Kidney epithelial cell (primary cell): ENCODE measurements at regions not wholly inside any gene's neighbourhood (a gene's known extent, or its start where the extent isn't known, plus 50 kb on each side); places are given as distances from the start of the nearest gene placed in this dataset.

Experiments
- DNase-seq: peaks from one replicate; pipeline ENCODE4 v3.0.0-alpha.2; 2010; ENCODE audit warnings: low read depth
- H3K27me3 ChIP-seq: 2 replicates; pipeline ENCODE4 v1.6.0; 2011; ENCODE audit warnings: low read length; ENCODE audit not compliant: control insufficient read depth, insufficient read depth
- H3K36me3 ChIP-seq: 2 replicates; pipeline ENCODE4 v1.5.1; 2011; ENCODE audit warnings: low read length; ENCODE audit not compliant: control insufficient read depth, insufficient read depth
- H3K4me3 ChIP-seq: 2 replicates; pipeline ENCODE4 v1.5.1; 2011; ENCODE audit warnings: low read depth, mild to moderate bottlenecking, control low read depth, low read length
- TF ChIP-seq, protein P1 (sequence below): IDR thresholded peaks from 2 replicates; pipeline ENCODE4 v1.5.1; 2011; ENCODE audit warnings: mild to moderate bottlenecking, moderate library complexity, low read length, control low read depth, inconsistent platforms; ENCODE audit not compliant: insufficient read depth, poor library complexity, severe bottlenecking

DNA sequence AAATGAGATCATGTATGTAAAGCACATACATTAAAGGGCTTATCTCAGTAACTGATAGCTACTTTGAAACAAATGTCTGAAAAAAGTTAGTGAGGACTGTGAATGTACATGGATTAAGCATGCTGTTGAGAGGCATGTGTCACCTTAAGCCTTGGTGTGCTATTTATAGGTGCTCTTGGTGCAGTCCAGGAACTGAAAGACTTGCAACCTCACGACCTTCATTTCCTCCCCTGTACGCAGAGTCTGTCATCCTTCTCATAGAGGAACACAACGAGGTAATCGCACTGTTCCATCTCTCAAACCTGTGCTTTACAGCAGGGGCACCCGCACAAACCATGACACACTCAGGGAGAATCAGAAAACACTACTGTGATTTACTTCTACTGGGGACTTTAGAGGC, 65.6 kb downstream of the UFM1 start:
- Histone ChIP-seq H3K36me3 (no peaks in the 10 kb centered on the region), H3K4me3 (no peak overlapping the region), H3K27me3 (no peaks in the 10 kb centered on the region)
- no peak for DNase-seq
- TF ChIP-seq, protein P1, sequence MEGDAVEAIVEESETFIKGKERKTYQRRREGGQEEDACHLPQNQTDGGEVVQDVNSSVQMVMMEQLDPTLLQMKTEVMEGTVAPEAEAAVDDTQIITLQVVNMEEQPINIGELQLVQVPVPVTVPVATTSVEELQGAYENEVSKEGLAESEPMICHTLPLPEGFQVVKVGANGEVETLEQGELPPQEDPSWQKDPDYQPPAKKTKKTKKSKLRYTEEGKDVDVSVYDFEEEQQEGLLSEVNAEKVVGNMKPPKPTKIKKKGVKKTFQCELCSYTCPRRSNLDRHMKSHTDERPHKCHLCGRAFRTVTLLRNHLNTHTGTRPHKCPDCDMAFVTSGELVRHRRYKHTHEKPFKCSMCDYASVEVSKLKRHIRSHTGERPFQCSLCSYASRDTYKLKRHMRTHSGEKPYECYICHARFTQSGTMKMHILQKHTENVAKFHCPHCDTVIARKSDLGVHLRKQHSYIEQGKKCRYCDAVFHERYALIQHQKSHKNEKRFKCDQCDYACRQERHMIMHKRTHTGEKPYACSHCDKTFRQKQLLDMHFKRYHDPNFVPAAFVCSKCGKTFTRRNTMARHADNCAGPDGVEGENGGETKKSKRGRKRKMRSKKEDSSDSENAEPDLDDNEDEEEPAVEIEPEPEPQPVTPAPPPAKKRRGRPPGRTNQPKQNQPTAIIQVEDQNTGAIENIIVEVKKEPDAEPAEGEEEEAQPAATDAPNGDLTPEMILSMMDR: no peak

- Histone ChIP-seq H3K4me3 (no peak overlapping the region), H3K36me3 (no peaks in the 10 kb centered on the region), H3K27me3 (no peaks in the 10 kb centered on the region)
- TF ChIP-seq, protein P1: no peak
- DNase-seq: no peak
Observed at GRCh38 chr13:38417241-38417640, 67.6 kb downstream of the UFM1 start.

GRCh38 chr13:38417727-38418126, 68.1 kb downstream of the UFM1 start:
- H3K27me3 ChIP-seq: no peaks in the 10 kb centered on the region
- H3K4me3 ChIP-seq: no peak overlapping the region
- no peak for DNase-seq
- TF ChIP-seq, protein P1: peak; percentile 28
- no peaks in the 10 kb centered on the region for H3K36me3 ChIP-seq

DNA sequence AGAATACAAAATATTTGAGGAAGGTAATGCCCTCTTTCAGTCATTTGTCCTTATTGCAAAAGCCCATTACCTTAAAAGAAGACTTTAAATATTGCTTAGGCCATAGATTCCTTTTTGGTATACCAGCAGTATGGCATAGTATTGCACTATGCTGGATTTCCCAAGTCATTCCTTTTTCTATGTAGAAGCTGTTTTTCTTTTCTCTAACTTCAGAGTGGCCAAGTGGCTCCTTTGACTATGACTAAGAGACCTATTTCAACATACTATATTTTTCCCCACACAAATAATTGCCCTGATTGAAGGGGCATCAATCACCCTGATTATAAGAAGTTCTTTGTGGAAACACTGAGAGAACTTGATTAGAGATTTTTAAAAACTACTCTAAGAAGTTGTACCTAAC, 68.6 kb downstream of the UFM1 start:
- no peak for DNase-seq
- H3K36me3 ChIP-seq: no peaks in the 10 kb centered on the region
- no peaks in the 10 kb centered on the region for H3K27me3 ChIP-seq
- TF ChIP-seq, protein P1: no peak
- H3K4me3 ChIP-seq: no peak overlapping the region

DNA sequence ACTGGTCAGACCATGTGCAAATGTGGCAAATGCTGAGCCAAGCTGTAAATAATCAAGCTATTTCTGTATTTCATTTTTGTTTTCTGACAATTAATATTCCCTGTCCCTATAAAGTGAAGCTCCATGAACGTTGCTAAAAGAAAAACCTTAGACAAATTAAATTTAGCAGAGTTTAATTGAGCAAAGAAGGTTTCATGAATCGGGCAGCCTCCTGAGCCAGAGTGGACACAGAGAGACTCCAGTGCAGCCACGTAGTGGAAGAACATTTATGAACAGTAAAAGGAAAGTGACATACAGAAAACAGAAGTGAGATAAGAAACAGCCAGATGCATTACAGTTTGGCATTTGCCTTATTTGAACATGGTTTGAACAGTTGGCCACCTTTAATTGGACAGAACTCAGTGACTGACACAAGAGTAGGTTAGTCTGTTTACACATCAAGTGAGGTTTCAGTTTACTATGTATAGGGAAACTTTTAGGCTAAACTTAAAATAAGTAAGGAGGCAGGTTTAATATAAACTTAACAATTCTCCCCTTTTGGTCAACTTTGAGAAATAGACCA, 69.7 kb downstream of the UFM1 start:
- TF ChIP-seq, protein P1: no peak
- no peak for DNase-seq
- H3K36me3 ChIP-seq: no peaks in the 10 kb centered on the region
- H3K27me3 ChIP-seq: no peaks in the 10 kb centered on the region
- no peak overlapping the region for H3K4me3 ChIP-seq

GRCh38 chr13:38421590-38422560, 72.2 kb downstream of the UFM1 start:
- no peak for DNase-seq
- no peaks in the 10 kb centered on the region for H3K36me3 ChIP-seq
- H3K27me3 ChIP-seq: no peaks in the 10 kb centered on the region
- TF ChIP-seq, protein P1: no peak
- H3K4me3 ChIP-seq: no peak overlapping the region
